GM20000 (cell line): ENCODE measurements at regions not wholly inside any gene's neighbourhood (a gene's known extent, or its start where the extent isn't known, plus 50 kb on each side); places are given as distances from the start of the nearest gene placed in this dataset.

Experiments
- DNase-seq: peaks from one replicate; pipeline ENCODE4 v3.0.0; 2012; ENCODE audit warnings: low spot score
- TF ChIP-seq, protein P1 (sequence below): IDR thresholded peaks from 2 replicates; pipeline ENCODE4 v1.5.1; 2012; ENCODE audit warnings: mild to moderate bottlenecking, control low read depth; ENCODE audit errors: extremely low read depth, missing control alignments

DNA sequence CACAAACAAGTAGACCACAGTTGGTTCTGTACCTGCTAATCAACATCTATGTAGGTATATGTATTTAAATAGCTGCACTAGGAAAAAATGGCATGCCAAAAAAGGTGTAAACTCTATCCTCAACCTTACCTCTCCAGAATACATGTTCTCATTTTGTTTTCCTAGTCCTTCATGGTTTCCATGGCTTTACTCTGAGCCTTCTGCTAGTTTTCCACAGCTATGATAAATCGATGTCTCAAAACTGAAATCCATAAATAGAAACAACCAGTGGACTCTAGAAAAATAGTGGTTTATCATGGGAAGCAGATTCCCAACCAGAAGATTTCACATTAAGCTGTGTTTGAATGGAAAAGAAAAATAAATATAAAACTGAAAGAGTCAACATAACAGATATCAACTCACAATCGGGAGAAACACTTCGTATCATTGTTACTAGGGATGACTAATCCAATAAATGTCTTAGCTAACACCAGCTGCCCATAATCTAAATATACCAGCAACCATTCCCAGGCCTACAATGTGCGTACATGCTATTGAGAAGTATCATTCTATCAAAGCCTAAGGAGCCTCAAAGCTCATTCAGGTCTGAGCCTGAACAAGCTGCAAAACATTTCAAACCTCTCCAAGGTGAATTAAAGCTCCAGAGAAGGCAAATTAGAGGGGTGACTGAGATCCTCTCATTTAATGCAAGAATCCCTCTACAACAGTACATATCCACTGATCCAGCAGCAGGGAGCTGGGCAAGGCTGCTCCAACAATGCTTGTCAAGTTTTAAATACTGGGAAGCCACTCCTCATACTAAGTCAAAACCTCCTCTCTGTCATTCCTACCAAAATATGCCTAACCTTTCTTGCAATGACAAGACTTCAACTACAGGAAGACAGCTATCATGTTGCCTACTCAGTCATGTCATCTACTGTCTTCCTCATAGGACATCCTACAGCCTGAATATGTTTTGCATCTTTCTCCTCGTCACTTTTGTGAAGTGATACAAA is 90.2 kb downstream of the KCTD12 start:
- DNase-seq: no peak
- TF ChIP-seq, protein P1, sequence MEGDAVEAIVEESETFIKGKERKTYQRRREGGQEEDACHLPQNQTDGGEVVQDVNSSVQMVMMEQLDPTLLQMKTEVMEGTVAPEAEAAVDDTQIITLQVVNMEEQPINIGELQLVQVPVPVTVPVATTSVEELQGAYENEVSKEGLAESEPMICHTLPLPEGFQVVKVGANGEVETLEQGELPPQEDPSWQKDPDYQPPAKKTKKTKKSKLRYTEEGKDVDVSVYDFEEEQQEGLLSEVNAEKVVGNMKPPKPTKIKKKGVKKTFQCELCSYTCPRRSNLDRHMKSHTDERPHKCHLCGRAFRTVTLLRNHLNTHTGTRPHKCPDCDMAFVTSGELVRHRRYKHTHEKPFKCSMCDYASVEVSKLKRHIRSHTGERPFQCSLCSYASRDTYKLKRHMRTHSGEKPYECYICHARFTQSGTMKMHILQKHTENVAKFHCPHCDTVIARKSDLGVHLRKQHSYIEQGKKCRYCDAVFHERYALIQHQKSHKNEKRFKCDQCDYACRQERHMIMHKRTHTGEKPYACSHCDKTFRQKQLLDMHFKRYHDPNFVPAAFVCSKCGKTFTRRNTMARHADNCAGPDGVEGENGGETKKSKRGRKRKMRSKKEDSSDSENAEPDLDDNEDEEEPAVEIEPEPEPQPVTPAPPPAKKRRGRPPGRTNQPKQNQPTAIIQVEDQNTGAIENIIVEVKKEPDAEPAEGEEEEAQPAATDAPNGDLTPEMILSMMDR: no peak

DNA sequence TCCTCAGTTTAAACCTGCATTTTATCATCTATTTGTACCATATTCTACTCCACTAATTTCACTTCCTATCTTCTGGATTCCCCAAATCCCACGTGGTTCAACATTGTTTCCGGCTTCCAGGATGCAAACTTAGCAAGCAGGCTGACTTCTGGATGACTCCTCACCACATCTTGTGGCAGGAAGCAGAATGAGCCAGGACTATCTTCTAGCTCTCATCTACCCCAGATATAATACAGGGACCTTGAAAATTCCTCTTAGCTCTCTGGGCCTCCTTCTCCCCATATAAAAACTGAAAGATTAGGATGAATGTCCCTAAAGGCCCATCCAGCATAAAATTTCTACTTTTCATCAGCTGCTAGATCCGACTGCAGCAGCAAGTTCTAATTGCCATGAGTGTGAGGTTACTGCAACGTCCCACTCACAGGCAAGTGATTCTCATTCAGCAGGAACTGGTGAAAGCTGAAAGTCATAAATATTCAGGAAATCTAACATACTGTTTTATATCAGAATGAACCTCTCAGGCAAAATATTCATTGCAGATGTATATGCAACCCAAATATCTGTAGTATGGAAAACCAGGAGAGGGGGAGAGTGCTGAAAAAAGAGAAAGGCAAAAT is 93.4 kb downstream of the KCTD12 start:
- DNase-seq: no peak
- TF ChIP-seq, protein P1: no peak

DNA sequence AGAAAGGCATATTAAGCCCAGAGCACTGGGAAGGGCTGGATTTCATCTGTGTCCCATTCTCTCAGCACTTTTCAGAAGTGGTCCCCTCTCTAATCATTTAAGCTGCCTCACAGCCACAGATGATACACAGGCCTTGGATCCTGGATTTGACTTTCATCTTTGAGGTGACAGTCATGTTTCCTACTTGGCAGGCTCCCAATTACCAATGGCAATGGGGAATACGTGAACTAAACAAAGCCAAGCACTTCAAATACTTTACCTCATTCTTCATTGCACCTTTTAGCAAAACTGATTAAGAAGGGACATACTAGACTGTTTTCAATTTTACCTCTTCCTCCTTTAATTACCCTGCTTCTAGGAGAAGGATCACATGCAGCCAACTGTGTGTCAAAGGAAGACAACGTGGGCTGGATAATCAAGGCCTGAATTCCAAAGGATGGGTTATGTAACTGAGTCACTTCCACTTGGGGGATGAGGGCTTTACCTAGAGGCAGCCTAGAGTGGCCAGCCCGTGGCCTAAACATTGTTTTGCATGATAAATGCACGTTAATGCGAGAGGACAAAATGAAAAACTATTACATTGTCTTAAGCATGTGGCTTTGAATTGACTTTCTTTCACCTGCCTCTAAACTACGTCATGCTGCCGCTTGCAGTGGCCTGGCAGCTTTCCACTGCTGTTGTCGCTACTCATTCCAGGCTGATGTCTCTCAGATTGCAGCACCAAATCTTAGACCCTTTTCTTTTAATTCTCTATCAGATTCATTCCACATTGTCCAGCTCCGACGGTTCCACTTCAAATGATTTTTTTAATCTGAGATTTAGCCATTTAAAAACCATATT is 95.0 kb downstream of the KCTD12 start:
- TF ChIP-seq, protein P1: no peak
- no peak for DNase-seq

DNA sequence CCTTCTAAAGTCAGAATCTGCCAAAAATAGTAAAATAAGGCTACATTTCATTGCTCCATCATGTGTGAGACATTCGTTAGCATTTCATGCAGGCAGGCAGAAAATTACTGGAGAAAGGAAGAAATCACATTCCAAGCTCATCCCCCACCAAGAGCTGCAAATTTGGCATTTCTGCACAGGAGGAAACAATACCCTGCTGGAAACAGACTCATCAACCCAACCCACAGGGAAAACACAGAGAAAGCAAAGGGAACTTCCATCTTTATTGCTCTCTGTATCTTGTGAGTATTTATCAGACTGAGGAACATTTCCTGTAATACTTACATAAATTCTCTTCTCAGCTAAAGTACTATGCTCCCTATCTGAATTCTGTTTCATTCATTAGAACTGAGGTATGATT is 95.7 kb downstream of the KCTD12 start:
- TF ChIP-seq, protein P1: no peak

DNA sequence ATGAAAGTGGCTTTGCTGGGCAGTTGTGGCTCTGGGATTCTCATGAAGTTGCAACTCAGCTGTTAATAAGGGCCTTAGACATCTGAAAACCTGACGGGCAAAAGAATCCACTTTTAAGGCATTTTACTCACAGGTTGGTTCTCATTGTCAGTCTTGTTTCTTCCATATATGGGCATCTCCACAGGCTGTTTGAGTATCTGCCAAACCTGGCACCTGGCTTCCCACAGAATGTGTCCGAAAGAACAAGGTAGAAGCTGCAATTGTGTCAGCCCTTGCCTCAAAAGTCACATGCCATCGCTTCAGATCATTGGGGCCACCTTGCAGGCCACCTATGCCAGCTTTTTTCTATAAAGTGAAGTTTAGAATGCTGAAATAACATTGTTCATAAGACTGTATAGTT is 102.4 kb downstream of the KCTD12 start:
- TF ChIP-seq, protein P1: no peak
- no peak for DNase-seq

More for the DNA sequence above, 95.7 kb downstream of the KCTD12 start:
- no peak for DNase-seq

DNA sequence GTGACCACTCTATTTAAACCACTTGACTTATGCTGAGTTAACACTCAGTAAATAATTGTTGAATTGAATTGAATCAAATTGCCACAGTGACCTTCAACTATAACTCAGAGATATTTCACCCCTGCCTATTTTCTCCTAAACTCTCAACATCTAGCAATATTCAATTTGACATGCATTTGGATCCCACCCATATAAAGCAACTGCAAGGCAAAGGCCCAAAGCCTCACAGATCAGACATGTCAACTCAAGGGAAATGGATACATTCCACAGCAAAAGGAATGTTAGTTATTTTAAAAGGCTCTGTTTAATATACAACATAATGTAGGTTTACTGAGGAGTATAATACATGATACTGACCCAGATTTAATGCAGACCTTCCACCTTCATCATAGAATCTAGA is 107.4 kb downstream of the KCTD12 start:
- TF ChIP-seq, protein P1: no peak

More for the DNA sequence above, 107.4 kb downstream of the KCTD12 start:
- no peak for DNase-seq
